Endothelial cell of umbilical vein (primary cell): ENCODE measurements at regions not wholly inside any gene's neighbourhood (a gene's known extent, or its start where the extent isn't known, plus 50 kb on each side); places are given as distances from the start of the nearest gene placed in this dataset.

Experiments
- BruUV-seq: library from RNA; stranded (reverse); fragments of 400-500 nt; replicated peaks from 2 replicates; lab custom pipeline; 2021; lab: Mats Ljungman, UMichigan
- CTCF ChIA-PET: fragments of 300-600, 350-600 bp; sonication (Branson Sonifier 250); formaldehyde crosslinking; loops from one replicate; lab custom pipeline; 2021; ENCODE audit warnings: antibody characterized with exemption, inconsistent platforms; lab: Charles Lee
- POLR2A ChIA-PET: fragments of 300-600, 350-600 bp; sonication (Branson Sonifier 250); formaldehyde crosslinking; loops from one replicate; lab custom pipeline; 2021; ENCODE audit warnings: antibody characterized with exemption, inconsistent platforms; lab: Charles Lee
- DNase-seq: peaks from one replicate; pipeline ENCODE4 v3.0.0-alpha.2; 2011; ENCODE audit warnings: low read depth, low spot score
- FAIRE-seq: peaks from 2 replicates; lab custom pipeline; 2011; peaks lifted over from hg19 to GRCh38; lab: Jason Lieb, UNC
- H2AFZ ChIP-seq: 2 replicates; pipeline ENCODE4 v1.6.0; 2012; ENCODE audit warnings: low read depth, low read length, control low read depth, inconsistent platforms
- H3K27ac ChIP-seq: 2 replicates; pipeline ENCODE4 v1.5.1; 2011; ENCODE audit warnings: low read depth, mild to moderate bottlenecking, control low read depth, low read length, moderate library complexity; ENCODE audit not compliant: insufficient read depth
- H3K27me3 ChIP-seq, 2 experiments: 2 replicates each; pipeline versions ENCODE4 v1.6.0 to v1.6.1; 2011; ENCODE audit warnings: low read length in 2 of 2, mixed read lengths in 1 of 2; ENCODE audit not compliant: control insufficient read depth in 2 of 2, insufficient read depth in 2 of 2
- H3K36me3 ChIP-seq, 2 experiments: 2 replicates in 1 of 2; 3 replicates in 1 of 2; pipeline ENCODE4 v1.5.1; 2011; ENCODE audit warnings: low read length in 2 of 2, mild to moderate bottlenecking in 1 of 2, moderate library complexity in 1 of 2; ENCODE audit not compliant: control insufficient read depth in 2 of 2, insufficient read depth in 2 of 2; ENCODE audit errors: extremely low read depth in 1 of 2
- H3K4me1 ChIP-seq: 3 replicates; pipeline ENCODE4 v1.5.1; 2011; ENCODE audit warnings: mild to moderate bottlenecking, low read length; ENCODE audit not compliant: control insufficient read depth, insufficient read depth; ENCODE audit errors: extremely low read depth
- H3K4me2 ChIP-seq: 2 replicates; pipeline ENCODE4 v1.6.1; 2011; ENCODE audit warnings: low read length, control low read depth, mixed read lengths; ENCODE audit not compliant: insufficient read depth
- H3K4me3 ChIP-seq, 3 experiments: fragments of 200-600 bp in 1 of 3; sonication (generic), shearing (Covaris generic) in 1 of 3; replicated peaks in 1 of 3; 2 replicates each; pipeline ENCODE4 v1.5.1; 2011 to 2016; ENCODE audit warnings: control low read depth in 3 of 3, low read length in 3 of 3, mild to moderate bottlenecking in 2 of 3, inconsistent platforms in 1 of 3, low read depth in 1 of 3, moderate library complexity in 1 of 3; ENCODE audit not compliant: insufficient read depth in 1 of 3
- H3K79me2 ChIP-seq: 2 replicates; pipeline ENCODE4 v1.6.0; 2012; ENCODE audit warnings: low read length, inconsistent platforms; ENCODE audit not compliant: control insufficient read depth, insufficient read depth
- H3K9ac ChIP-seq: replicated peaks from 2 replicates; pipeline ENCODE3; 2011; ENCODE audit warnings: low read length, control low read depth; ENCODE audit not compliant: insufficient read depth; ENCODE audit errors: extremely low read depth
- H3K9me1 ChIP-seq: replicated peaks from 3 replicates; pipeline ENCODE4 v1.6.0; 2011; ENCODE audit warnings: mild to moderate bottlenecking, low read length; ENCODE audit not compliant: control insufficient read depth, insufficient read depth; ENCODE audit errors: extremely low read depth
- H3K9me3 ChIP-seq: replicated peaks from 2 replicates; pipeline ENCODE4 v1.5.1; 2012; ENCODE audit warnings: low read length, inconsistent platforms; ENCODE audit not compliant: control insufficient read depth, insufficient read depth
- H4K20me1 ChIP-seq: replicated peaks from 2 replicates; pipeline ENCODE3; 2011; ENCODE audit warnings: mild to moderate bottlenecking, low read length; ENCODE audit not compliant: control insufficient read depth, insufficient read depth; ENCODE audit errors: extremely low read depth
- CTCF ChIP-seq, 2 donors: IDR thresholded peaks; 1 replicate in 1 of 2; 2 replicates in 1 of 2; pipeline ENCODE4 v1.5.1; 2011; ENCODE audit warnings: low read length in 2 of 2, mild to moderate bottlenecking in 2 of 2, moderate library complexity in 2 of 2, control low read depth in 1 of 2, inconsistent platforms in 1 of 2, low read depth in 1 of 2; ENCODE audit not compliant: insufficient read depth in 1 of 2; ENCODE audit errors: extremely low read depth in 1 of 2
- EZH2 ChIP-seq: IDR thresholded peaks from 2 replicates; pipeline ENCODE4 v1.6.1; 2012; ENCODE audit warnings: borderline replicate concordance, low read depth, mild to moderate bottlenecking, moderate library complexity, low read length, inconsistent platforms; ENCODE audit not compliant: severe bottlenecking
- FOS ChIP-seq: IDR thresholded peaks from 2 replicates; pipeline ENCODE4 v1.6.1; 2011; ENCODE audit warnings: mild to moderate bottlenecking, low read length, moderate library complexity, borderline replicate concordance; ENCODE audit not compliant: insufficient read depth
- GATA2 ChIP-seq: IDR thresholded peaks from 2 replicates; pipeline ENCODE4 v1.7.0; 2011; ENCODE audit warnings: low read depth, mild to moderate bottlenecking, moderate library complexity, mixed read lengths, low read length; ENCODE audit not compliant: insufficient read length, insufficient read depth
- JUN ChIP-seq: IDR thresholded peaks from 2 replicates; pipeline ENCODE4 v1.6.1; 2011; ENCODE audit warnings: borderline replicate concordance, low read depth; ENCODE audit not compliant: insufficient read length, insufficient read depth
- MYC ChIP-seq: IDR thresholded peaks from one replicate; pipeline ENCODE4 v1.6.1; 2011; ENCODE audit warnings: mild to moderate bottlenecking, low read depth, low read length
- POLR2A ChIP-seq: IDR thresholded peaks from 2 replicates; pipeline ENCODE4 v1.6.1; 2012; ENCODE audit warnings: low read depth, mild to moderate bottlenecking, control low read depth, low read length
- POLR2AphosphoS5 ChIP-seq: IDR thresholded peaks from 2 replicates; pipeline ENCODE4 v1.6.1; 2012; ENCODE audit warnings: low read depth, mild to moderate bottlenecking, control low read depth, low read length, moderate library complexity; ENCODE audit not compliant: insufficient read depth
- dilution Hi-C: fragments of 300-500 bp; cut with MboI; formaldehyde crosslinking; loops from one replicate; pipeline ENCODE4 v1.15.0; 2019; ENCODE audit warnings: low sequenced_read_pairs; ENCODE audit not compliant: extremely low pct_ligation_motif_present
- intact Hi-C: fragments of 100-400 bp; cut with micrococcal nuclease; formaldehyde crosslinking; loops from one replicate; pipeline ENCODE4 v1.10.0; 2022
- TF ChIP-seq, protein P1 (sequence below): IDR thresholded peaks from 2 replicates; pipeline ENCODE4 v1.6.1; 2011; ENCODE audit not compliant: insufficient read depth, insufficient read length

GRCh38 chr2:5826979-5827655 is 134.9 kb downstream of the SOX11 start:
- H3K36me3 ChIP-seq, result no peaks in the 10 kb centered on the region
- no peaks in the 10 kb centered on the region for H3K4me1 ChIP-seq
- dilution Hi-C loops (no loop called here), intact Hi-C loops (no loop called here)
- no peak overlapping the region for H3K27ac ChIP-seq
- FAIRE-seq, result no peak
- H3K79me2 ChIP-seq, result no peaks in the 10 kb centered on the region
- DNase-seq, result no peak
- ChIA-PET POLR2A (no interaction called here), CTCF (interaction anchor here (0.5 to 0.6 kb wide), 2 partner anchors 399 to 451 kb away, joined by 3 read pairs; no protein-coding TSS in a partner anchor)
- no TSS peak for BruUV-seq
- TF ChIP-seq FOS (no peak), GATA2 (no peak), EZH2 (no peak), POLR2AphosphoS5 (no peak), POLR2A (no peak), CTCF (IDR thresholded peaks at IDR 0.05; ENCODE audit: extremely low read depth in 1 of 2, insufficient read depth in 1 of 2, low read depth in 1 of 2, low read length in 2 of 2) (no peak), JUN (no peak), MYC (no peak)
- TF ChIP-seq, protein P1, sequence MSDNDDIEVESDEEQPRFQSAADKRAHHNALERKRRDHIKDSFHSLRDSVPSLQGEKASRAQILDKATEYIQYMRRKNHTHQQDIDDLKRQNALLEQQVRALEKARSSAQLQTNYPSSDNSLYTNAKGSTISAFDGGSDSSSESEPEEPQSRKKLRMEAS, result no peak
- H3K4me2 ChIP-seq, result no peak overlapping the region
- no peak overlapping the region for H3K9ac ChIP-seq
- peaks cover 7% of the 10 kb centered on the region for H3K9me3 ChIP-seq
- no peak overlapping the region for H2AFZ ChIP-seq
- no peaks in the 10 kb centered on the region for H3K9me1 ChIP-seq
- H4K20me1 ChIP-seq, result no peaks in the 10 kb centered on the region
- no peaks in the 10 kb centered on the region for H3K27me3 ChIP-seq
- H3K4me3 ChIP-seq, result no peak overlapping the region
